ENCODE measurements at regions not wholly inside any gene's neighbourhood (a gene's known extent, or its start where the extent isn't known, plus 50 kb on each side); places are given as distances from the start of the nearest gene placed in this dataset.

DNA sequence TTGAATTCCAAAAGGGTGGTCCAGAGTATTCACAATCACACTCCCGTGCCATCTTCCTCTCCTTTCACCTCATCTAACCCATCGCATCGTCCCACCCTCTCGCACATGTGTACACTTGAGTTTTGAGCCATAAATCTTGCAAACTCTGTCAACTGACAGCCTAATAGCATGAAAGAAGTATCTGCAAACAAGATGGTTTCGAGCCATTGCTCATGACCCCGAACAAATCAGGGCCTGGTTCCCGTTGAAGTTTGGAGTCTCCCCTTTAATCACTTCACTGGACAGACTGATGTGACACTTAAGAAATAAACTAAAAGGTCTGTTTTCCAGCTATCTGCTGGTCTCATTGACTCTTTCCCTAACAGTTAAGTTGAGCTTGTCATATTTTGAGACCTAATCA is 223.6 kb upstream of the SOX5 start:
- no peak for ATAC-seq (ENCODE audit: low read depth)
- ChIA-PET POLR2A (no interaction called here), CTCF (no interaction called here)
- Histone ChIP-seq H3K9me3 (ENCODE audit: control extremely low read depth in 1 of 3, control insufficient read depth in 2 of 3, insufficient read depth in 1 of 3, low read length in 2 of 3) (no peaks in the 10 kb centered on the region), H3K4me3 (ENCODE audit: control extremely low read depth in 1 of 5, extremely low read depth in 1 of 5, insufficient read depth in 1 of 5, low read depth in 2 of 5, low read length in 4 of 5) (no peak overlapping the region), H3K9ac (ENCODE audit: low read length) (no peak overlapping the region), H4K20me1 (ENCODE audit: control insufficient read depth, insufficient read depth, low read length, poor library complexity, severe bottlenecking) (no peaks in the 10 kb centered on the region), H2AFZ (ENCODE audit: insufficient read depth, low read depth, low read length, poor library complexity, severe bottlenecking) (no peak overlapping the region), H3K79me2 (ENCODE audit: control insufficient read depth, insufficient read depth, low read length) (no peaks in the 10 kb centered on the region), H3K36me3 (replicated peaks in 1 of 2; ENCODE audit: control extremely low read depth in 1 of 2, control insufficient read depth in 1 of 2, extremely low read depth in 1 of 2, insufficient read depth in 2 of 2, low read length in 1 of 2) (no peaks in the 10 kb centered on the region), H3K27me3 (replicated peaks in 1 of 4; ENCODE audit: control extremely low read depth in 1 of 4, control insufficient read depth in 3 of 4, insufficient read depth in 4 of 4, low read length in 3 of 4) (no peaks in the 10 kb centered on the region), H3K4me2 (replicated peaks; ENCODE audit: low read depth, low read length, poor library complexity, severe bottlenecking) (no peak overlapping the region), H3K27ac (ENCODE audit: low read length in 2 of 2) (no peak overlapping the region), H3K4me1 (ENCODE audit: control insufficient read depth in 2 of 2, insufficient read depth in 2 of 2, low read length in 2 of 2) (peaks cover 8 to 12% of the 10 kb centered on the region in 2 donors)
- intact Hi-C loops (cut with micrococcal nuclease): no loop called here
- TF ChIP-seq, protein P1, sequence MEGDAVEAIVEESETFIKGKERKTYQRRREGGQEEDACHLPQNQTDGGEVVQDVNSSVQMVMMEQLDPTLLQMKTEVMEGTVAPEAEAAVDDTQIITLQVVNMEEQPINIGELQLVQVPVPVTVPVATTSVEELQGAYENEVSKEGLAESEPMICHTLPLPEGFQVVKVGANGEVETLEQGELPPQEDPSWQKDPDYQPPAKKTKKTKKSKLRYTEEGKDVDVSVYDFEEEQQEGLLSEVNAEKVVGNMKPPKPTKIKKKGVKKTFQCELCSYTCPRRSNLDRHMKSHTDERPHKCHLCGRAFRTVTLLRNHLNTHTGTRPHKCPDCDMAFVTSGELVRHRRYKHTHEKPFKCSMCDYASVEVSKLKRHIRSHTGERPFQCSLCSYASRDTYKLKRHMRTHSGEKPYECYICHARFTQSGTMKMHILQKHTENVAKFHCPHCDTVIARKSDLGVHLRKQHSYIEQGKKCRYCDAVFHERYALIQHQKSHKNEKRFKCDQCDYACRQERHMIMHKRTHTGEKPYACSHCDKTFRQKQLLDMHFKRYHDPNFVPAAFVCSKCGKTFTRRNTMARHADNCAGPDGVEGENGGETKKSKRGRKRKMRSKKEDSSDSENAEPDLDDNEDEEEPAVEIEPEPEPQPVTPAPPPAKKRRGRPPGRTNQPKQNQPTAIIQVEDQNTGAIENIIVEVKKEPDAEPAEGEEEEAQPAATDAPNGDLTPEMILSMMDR (IDR thresholded peaks at IDR 0.05): no peak
- TF ChIP-seq EZH2 (IDR thresholded peaks at IDR 0.05; ENCODE audit: borderline replicate concordance, insufficient read depth, low read depth, low read length, poor library complexity, severe bottlenecking): no peak
- H3K4me1 Mint-ChIP-seq: peaks cover 15% of the 10 kb centered on the region
- H3K27me3 Mint-ChIP-seq: no peaks in the 10 kb centered on the region
- 84% methylated on average over 7 of the region's 7 CpGs for WGBS (ENCODE audit: insufficient coverage)
- peak overlapping the region; percentile 5 for H3K27ac Mint-ChIP-seq
- H3K4me3 Mint-ChIP-seq: no peak overlapping the region
- no peaks in the 10 kb centered on the region for H3K9me3 Mint-ChIP-seq (ENCODE audit: insufficient read depth)
- DNase-seq: no peak

DNA sequence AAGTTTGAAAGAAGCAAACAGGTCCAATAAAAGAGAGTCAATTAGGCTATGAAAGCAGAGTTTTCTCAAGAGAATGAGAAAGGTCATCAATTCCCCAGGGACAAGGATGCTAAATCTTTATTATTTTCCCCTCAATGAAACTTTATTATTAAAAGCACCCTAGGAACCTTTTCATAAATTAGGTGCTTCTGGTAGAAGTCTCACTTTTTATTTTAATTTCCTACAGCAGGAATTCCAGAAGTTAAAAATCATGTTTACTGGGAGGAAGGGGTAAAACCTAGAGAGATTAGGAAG is 223.2 kb upstream of the SOX5 start:
- H3K27ac Mint-ChIP-seq: peak overlapping the region; percentile 81
- ChIA-PET CTCF (no interaction called here), POLR2A (no interaction called here)
- peak overlapping the region; percentile 33 for H3K4me3 Mint-ChIP-seq
- no peak overlapping the region for H2AFZ ChIP-seq (ENCODE audit: insufficient read depth, low read depth, low read length, poor library complexity, severe bottlenecking)
- H3K4me1 Mint-ChIP-seq: peaks cover 15% of the 10 kb centered on the region
- H3K4me2 ChIP-seq (replicated peaks; ENCODE audit: low read depth, low read length, poor library complexity, severe bottlenecking): peak overlapping the region; percentile 6
- no peaks in the 10 kb centered on the region for H3K27me3 ChIP-seq (replicated peaks in 1 of 4; ENCODE audit: control extremely low read depth in 1 of 4, control insufficient read depth in 3 of 4, insufficient read depth in 4 of 4, low read length in 3 of 4)
- no peak overlapping the region for H3K27ac ChIP-seq (ENCODE audit: low read length in 2 of 2)
- no peaks in the 10 kb centered on the region for H3K36me3 ChIP-seq (replicated peaks in 1 of 2; ENCODE audit: control extremely low read depth in 1 of 2, control insufficient read depth in 1 of 2, extremely low read depth in 1 of 2, insufficient read depth in 2 of 2, low read length in 1 of 2)
- intact Hi-C loops (cut with micrococcal nuclease): no loop called here
- H3K4me1 ChIP-seq (ENCODE audit: control insufficient read depth in 2 of 2, insufficient read depth in 2 of 2, low read length in 2 of 2): peaks cover 8 to 12% of the 10 kb centered on the region in 2 donors
- no peaks in the 10 kb centered on the region for H3K79me2 ChIP-seq (ENCODE audit: control insufficient read depth, insufficient read depth, low read length)
- no peak overlapping the region for H3K4me3 ChIP-seq (ENCODE audit: control extremely low read depth in 1 of 5, extremely low read depth in 1 of 5, insufficient read depth in 1 of 5, low read depth in 2 of 5, low read length in 4 of 5)
- no peaks in the 10 kb centered on the region for H3K27me3 Mint-ChIP-seq
- no peak overlapping the region for H3K9ac ChIP-seq (ENCODE audit: low read length)
- no peaks in the 10 kb centered on the region for H3K9me3 Mint-ChIP-seq (ENCODE audit: insufficient read depth)
- DNase-seq (no peak), ATAC-seq (ENCODE audit: low read depth) (no peak)
- no peaks in the 10 kb centered on the region for H3K9me3 ChIP-seq (ENCODE audit: control extremely low read depth in 1 of 3, control insufficient read depth in 2 of 3, insufficient read depth in 1 of 3, low read length in 2 of 3)
- H4K20me1 ChIP-seq (ENCODE audit: control insufficient read depth, insufficient read depth, low read length, poor library complexity, severe bottlenecking): no peaks in the 10 kb centered on the region
- TF ChIP-seq, protein P1 (IDR thresholded peaks at IDR 0.05): no peak
- no peak for TF ChIP-seq EZH2 (IDR thresholded peaks at IDR 0.05; ENCODE audit: borderline replicate concordance, insufficient read depth, low read depth, low read length, poor library complexity, severe bottlenecking)
